ENCODE measurements at regions not wholly inside any gene's neighbourhood (a gene's known extent, or its start where the extent isn't known, plus 50 kb on each side); places are given as distances from the start of the nearest gene placed in this dataset.

- ATAC-seq (ENCODE audit: poor library complexity) (no peak), DNase-seq (no peak)
- H3K27me3 Mint-ChIP-seq, result no peaks in the 10 kb centered on the region
- Histone ChIP-seq H3K36me3 (ENCODE audit: insufficient read depth, low read length) (no peaks in the 10 kb centered on the region), H3K9me3 (ENCODE audit: control insufficient read depth in 1 of 2, insufficient read depth in 1 of 2, low read length in 2 of 2) (no peaks in the 10 kb centered on the region), H3K4me1 (ENCODE audit: insufficient read depth, low read length) (no peaks in the 10 kb centered on the region), H3K4me3 (ENCODE audit: low read length) (no peak overlapping the region), H3K27me3 (ENCODE audit: control insufficient read depth in 1 of 2, insufficient read depth in 2 of 2, low read length in 2 of 2) (no peaks in the 10 kb centered on the region), H3K27ac (ENCODE audit: low read depth in 1 of 2, low read length in 2 of 2) (no peak overlapping the region)
- peaks cover 16% of the 10 kb centered on the region for H3K9me3 Mint-ChIP-seq
- CTCF ChIA-PET, result no interaction called here
- POLR2A ChIA-PET, result no interaction called here
- TF ChIP-seq, protein P1, sequence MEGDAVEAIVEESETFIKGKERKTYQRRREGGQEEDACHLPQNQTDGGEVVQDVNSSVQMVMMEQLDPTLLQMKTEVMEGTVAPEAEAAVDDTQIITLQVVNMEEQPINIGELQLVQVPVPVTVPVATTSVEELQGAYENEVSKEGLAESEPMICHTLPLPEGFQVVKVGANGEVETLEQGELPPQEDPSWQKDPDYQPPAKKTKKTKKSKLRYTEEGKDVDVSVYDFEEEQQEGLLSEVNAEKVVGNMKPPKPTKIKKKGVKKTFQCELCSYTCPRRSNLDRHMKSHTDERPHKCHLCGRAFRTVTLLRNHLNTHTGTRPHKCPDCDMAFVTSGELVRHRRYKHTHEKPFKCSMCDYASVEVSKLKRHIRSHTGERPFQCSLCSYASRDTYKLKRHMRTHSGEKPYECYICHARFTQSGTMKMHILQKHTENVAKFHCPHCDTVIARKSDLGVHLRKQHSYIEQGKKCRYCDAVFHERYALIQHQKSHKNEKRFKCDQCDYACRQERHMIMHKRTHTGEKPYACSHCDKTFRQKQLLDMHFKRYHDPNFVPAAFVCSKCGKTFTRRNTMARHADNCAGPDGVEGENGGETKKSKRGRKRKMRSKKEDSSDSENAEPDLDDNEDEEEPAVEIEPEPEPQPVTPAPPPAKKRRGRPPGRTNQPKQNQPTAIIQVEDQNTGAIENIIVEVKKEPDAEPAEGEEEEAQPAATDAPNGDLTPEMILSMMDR (IDR thresholded peaks at IDR 0.05), result no peak
- intact Hi-C loops (cut with DNase I, micrococcal nuclease), result no loop called here
- no peak overlapping the region for H3K4me3 Mint-ChIP-seq
- H3K27ac Mint-ChIP-seq, result no peak overlapping the region
- no peaks in the 10 kb centered on the region for H3K36me3 Mint-ChIP-seq (ENCODE audit: low read depth)
- no peaks in the 10 kb centered on the region for H3K4me1 Mint-ChIP-seq (ENCODE audit: low read depth)
Observed at GRCh38 chr3:1848935-1849334, 249.7 kb upstream of the CNTN4 start.

DNA sequence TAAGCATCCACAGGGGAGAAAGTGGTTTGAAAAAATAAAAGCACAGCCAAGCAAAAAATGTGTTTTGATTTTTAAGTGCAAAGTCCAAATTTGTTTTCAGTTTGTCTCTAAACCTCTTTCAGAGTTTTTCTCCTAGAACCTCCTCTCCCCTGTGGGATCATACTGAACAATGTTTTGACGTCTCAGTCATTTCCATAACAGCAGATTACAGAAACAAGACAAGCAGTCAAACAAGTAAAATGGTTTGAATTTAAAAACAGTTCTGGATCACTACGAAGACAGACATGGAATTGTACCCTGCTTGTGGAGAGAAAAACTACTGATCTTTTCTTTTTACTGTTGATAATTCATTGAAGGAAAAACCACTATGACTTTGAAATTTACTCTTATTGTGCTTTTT is 245.7 kb upstream of the CNTN4 start:
- DNase-seq (no peak), ATAC-seq (ENCODE audit: poor library complexity) (no peak)
- Histone ChIP-seq H3K9me3 (ENCODE audit: control insufficient read depth in 1 of 2, insufficient read depth in 1 of 2, low read length in 2 of 2) (no peaks in the 10 kb centered on the region), H3K4me3 (ENCODE audit: low read length) (no peak overlapping the region), H3K27me3 (ENCODE audit: control insufficient read depth in 1 of 2, insufficient read depth in 2 of 2, low read length in 2 of 2) (no peaks in the 10 kb centered on the region), H3K27ac (ENCODE audit: low read depth in 1 of 2, low read length in 2 of 2) (no peak overlapping the region), H3K4me1 (ENCODE audit: insufficient read depth, low read length) (no peaks in the 10 kb centered on the region), H3K36me3 (ENCODE audit: insufficient read depth, low read length) (no peaks in the 10 kb centered on the region)
- Mint-ChIP-seq H3K4me3 (no peak overlapping the region), H3K27ac (no peak overlapping the region), H3K27me3 (no peaks in the 10 kb centered on the region), H3K4me1 (ENCODE audit: low read depth) (no peaks in the 10 kb centered on the region), H3K36me3 (ENCODE audit: low read depth) (no peaks in the 10 kb centered on the region), H3K9me3 (peaks cover 12% of the 10 kb centered on the region)
- ChIA-PET CTCF (no interaction called here), POLR2A (no interaction called here)
- intact Hi-C loops (cut with DNase I, micrococcal nuclease), result no loop called here
- TF ChIP-seq, protein P1 (IDR thresholded peaks at IDR 0.05), result no peak

DNA sequence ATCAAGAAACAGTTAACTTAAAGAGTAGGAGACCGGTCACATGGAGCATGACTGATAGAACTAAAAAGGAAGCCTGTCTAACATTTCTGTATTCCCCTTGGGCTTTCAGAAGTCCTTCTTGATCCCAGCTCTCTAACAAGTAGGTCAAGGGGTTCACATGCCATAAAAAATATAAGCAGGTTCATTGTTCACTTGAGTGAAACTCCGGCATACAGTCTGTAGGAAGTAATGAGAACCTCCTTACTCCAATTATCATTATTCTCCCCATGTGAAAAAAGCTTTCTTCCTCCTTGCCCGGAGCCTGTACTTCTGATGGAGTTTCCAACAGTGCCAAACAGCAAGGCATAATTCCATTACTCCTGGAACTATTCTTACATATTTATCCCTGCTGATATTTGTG is 242.8 kb upstream of the CNTN4 start:
- ChIA-PET CTCF (no interaction called here), POLR2A (interaction anchor here (0.7 kb wide), 1 partner anchor 310 kb away, joined by 3 read pairs; no protein-coding TSS in a partner anchor)
- Mint-ChIP-seq H3K27me3 (no peaks in the 10 kb centered on the region), H3K4me1 (ENCODE audit: low read depth) (no peaks in the 10 kb centered on the region), H3K36me3 (ENCODE audit: low read depth) (no peaks in the 10 kb centered on the region), H3K9me3 (peaks cover 10% of the 10 kb centered on the region), H3K27ac (no peak overlapping the region), H3K4me3 (no peak overlapping the region)
- intact Hi-C loops (cut with DNase I, micrococcal nuclease), result no loop called here
- ATAC-seq (ENCODE audit: poor library complexity) (no peak), DNase-seq (no peak)
- TF ChIP-seq, protein P1 (IDR thresholded peaks at IDR 0.05), result no peak
- no peaks in the 10 kb centered on the region for H3K9me3 ChIP-seq (ENCODE audit: control insufficient read depth in 1 of 2, insufficient read depth in 1 of 2, low read length in 2 of 2)
- no peak overlapping the region for H3K27ac ChIP-seq (ENCODE audit: low read depth in 1 of 2, low read length in 2 of 2)
- H3K4me3 ChIP-seq (ENCODE audit: low read length), result no peak overlapping the region
- no peaks in the 10 kb centered on the region for H3K27me3 ChIP-seq (ENCODE audit: control insufficient read depth in 1 of 2, insufficient read depth in 2 of 2, low read length in 2 of 2)
- H3K36me3 ChIP-seq (ENCODE audit: insufficient read depth, low read length), result no peaks in the 10 kb centered on the region
- H3K4me1 ChIP-seq (ENCODE audit: insufficient read depth, low read length), result no peaks in the 10 kb centered on the region

Data from CD4-positive, alpha-beta T cell (primary cell).